CD4-positive, alpha-beta T cell (primary cell): ENCODE measurements at regions not wholly inside any gene's neighbourhood (a gene's known extent, or its start where the extent isn't known, plus 50 kb on each side); places are given as distances from the start of the nearest gene placed in this dataset.

Experiments used
- ATAC-seq: fragments of 200-7000 bp; cut with Tn5 transposase; one replicate; pipeline ENCODE4 v1.10.0; 2022; ENCODE audit warnings: mild to moderate bottlenecking; ENCODE audit not compliant: poor library complexity
- CTCF ChIA-PET: fragments of 350-600 bp; sonication (Branson Sonifier 250); formaldehyde crosslinking; loops from one replicate; lab custom pipeline; 2021; ENCODE audit warnings: antibody characterized with exemption, inconsistent platforms; lab: Charles Lee
- POLR2A ChIA-PET: fragments of 350-600 bp; sonication (Branson Sonifier 250); formaldehyde crosslinking; loops from one replicate; lab custom pipeline; 2021; ENCODE audit warnings: antibody characterized with exemption, inconsistent platforms; lab: Charles Lee
- DNase-seq, 14 experiments: peaks; one replicate each; pipeline ENCODE4 v3.0.0-alpha.2; 2013 to 2020; ENCODE audit warnings: mixed read lengths in 2 of 14
- H3K27ac ChIP-seq, 2 donors: one replicate each; pipeline versions ENCODE4 v1.5.1 to v1.7.0; 2013; ENCODE audit warnings: low read length in 2 of 2, low read depth in 1 of 2, mild to moderate bottlenecking in 1 of 2
- H3K27me3 ChIP-seq, 2 experiments: 1 replicate in 1 of 2; 2 replicates in 1 of 2; pipeline versions ENCODE4 v1.6.1 to v1.7.0; 2013; ENCODE audit warnings: low read length in 2 of 2, control low read depth in 1 of 2, mild to moderate bottlenecking in 1 of 2, moderate library complexity in 1 of 2; ENCODE audit not compliant: insufficient read depth in 2 of 2, control insufficient read depth in 1 of 2
- H3K36me3 ChIP-seq: one replicate; pipeline ENCODE4 v1.6.1; 2013; ENCODE audit warnings: low read length, control low read depth; ENCODE audit not compliant: insufficient read depth
- H3K4me1 ChIP-seq: one replicate; pipeline ENCODE4 v1.6.1; 2013; ENCODE audit warnings: low read length, control low read depth; ENCODE audit not compliant: insufficient read depth
- H3K4me3 ChIP-seq: one replicate; pipeline ENCODE4 v1.5.1; 2013; ENCODE audit warnings: mild to moderate bottlenecking, low read length, moderate library complexity
- H3K9me3 ChIP-seq, 2 experiments: 1 replicate in 1 of 2; 2 replicates in 1 of 2; pipeline versions ENCODE4 v1.6.1 to v1.7.0; 2013; ENCODE audit warnings: low read length in 2 of 2, mild to moderate bottlenecking in 2 of 2, control low read depth in 1 of 2, moderate library complexity in 1 of 2; ENCODE audit not compliant: control insufficient read depth in 1 of 2, insufficient read depth in 1 of 2
- H3K27ac Mint-ChIP-seq: one replicate; pipeline ENCODE4 v1.8.0; 2020; ENCODE audit warnings: mixed read lengths
- H3K27me3 Mint-ChIP-seq: one replicate; pipeline ENCODE4 v1.8.0; 2021; ENCODE audit warnings: mixed read lengths
- H3K36me3 Mint-ChIP-seq: one replicate; pipeline ENCODE4 v1.8.0; 2021; ENCODE audit warnings: low read depth, mixed read lengths
- H3K4me1 Mint-ChIP-seq: one replicate; pipeline ENCODE4 v1.8.0; 2021; ENCODE audit warnings: low read depth, mixed read lengths
- H3K4me3 Mint-ChIP-seq: one replicate; pipeline ENCODE4 v1.8.0; 2020; ENCODE audit warnings: mild to moderate bottlenecking, mixed read lengths
- H3K9me3 Mint-ChIP-seq: one replicate; pipeline ENCODE4 v1.8.0; 2020; ENCODE audit warnings: mixed read lengths
- intact Hi-C, 2 experiments: fragments of 100-400 bp; cut with DNase I in 1 of 2; cut with micrococcal nuclease in 1 of 2; formaldehyde crosslinking; loops; one replicate each; pipeline versions ENCODE4 v1.15.1 to v1.9.0; 2023 to 2025; cut with DNase I, micrococcal nuclease
- TF ChIP-seq, protein P1 (sequence below): fragments of 200-600 bp; IDR thresholded peaks from one replicate; pipeline ENCODE4 v1.8.0; 2022; ENCODE audit warnings: antibody characterized with exemption, mild to moderate bottlenecking

DNA sequence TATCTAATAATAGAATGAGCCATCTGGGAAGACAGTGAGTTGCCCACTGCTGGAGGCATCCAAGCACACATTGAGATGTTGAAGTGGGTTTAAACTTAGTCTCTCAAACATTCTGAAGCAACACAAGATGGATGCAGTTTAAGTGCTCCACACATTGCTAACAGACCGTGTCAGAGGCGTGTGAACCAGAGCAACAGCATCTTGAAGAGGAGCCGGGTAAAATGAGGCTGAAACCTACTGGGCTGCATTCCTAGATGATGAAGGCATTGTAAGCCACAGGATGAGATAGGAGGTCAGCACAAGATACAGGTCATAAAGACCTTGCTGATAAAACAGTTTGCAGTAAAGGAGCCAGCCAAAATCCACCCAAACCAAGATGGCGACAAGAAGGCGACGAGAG is 73.5 kb upstream of the TMEM215 start:
- CTCF ChIA-PET = no interaction called here
- H3K4me1 Mint-ChIP-seq = no peaks in the 10 kb centered on the region
- Histone ChIP-seq H3K27me3 (no peaks in the 10 kb centered on the region), H3K27ac (no peak overlapping the region), H3K4me3 (no peak overlapping the region), H3K36me3 (no peaks in the 10 kb centered on the region), H3K4me1 (no peaks in the 10 kb centered on the region), H3K9me3 (no peaks in the 10 kb centered on the region)
- intact Hi-C loops = no loop called here
- H3K27me3 Mint-ChIP-seq = peaks cover 13% of the 10 kb centered on the region
- DNase-seq (no peak), ATAC-seq (no peak)
- TF ChIP-seq, protein P1, sequence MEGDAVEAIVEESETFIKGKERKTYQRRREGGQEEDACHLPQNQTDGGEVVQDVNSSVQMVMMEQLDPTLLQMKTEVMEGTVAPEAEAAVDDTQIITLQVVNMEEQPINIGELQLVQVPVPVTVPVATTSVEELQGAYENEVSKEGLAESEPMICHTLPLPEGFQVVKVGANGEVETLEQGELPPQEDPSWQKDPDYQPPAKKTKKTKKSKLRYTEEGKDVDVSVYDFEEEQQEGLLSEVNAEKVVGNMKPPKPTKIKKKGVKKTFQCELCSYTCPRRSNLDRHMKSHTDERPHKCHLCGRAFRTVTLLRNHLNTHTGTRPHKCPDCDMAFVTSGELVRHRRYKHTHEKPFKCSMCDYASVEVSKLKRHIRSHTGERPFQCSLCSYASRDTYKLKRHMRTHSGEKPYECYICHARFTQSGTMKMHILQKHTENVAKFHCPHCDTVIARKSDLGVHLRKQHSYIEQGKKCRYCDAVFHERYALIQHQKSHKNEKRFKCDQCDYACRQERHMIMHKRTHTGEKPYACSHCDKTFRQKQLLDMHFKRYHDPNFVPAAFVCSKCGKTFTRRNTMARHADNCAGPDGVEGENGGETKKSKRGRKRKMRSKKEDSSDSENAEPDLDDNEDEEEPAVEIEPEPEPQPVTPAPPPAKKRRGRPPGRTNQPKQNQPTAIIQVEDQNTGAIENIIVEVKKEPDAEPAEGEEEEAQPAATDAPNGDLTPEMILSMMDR = no peak
- POLR2A ChIA-PET = no interaction called here
- H3K4me3 Mint-ChIP-seq = no peak overlapping the region
- H3K36me3 Mint-ChIP-seq = no peaks in the 10 kb centered on the region
- peaks cover 4% of the 10 kb centered on the region for H3K9me3 Mint-ChIP-seq
- no peak overlapping the region for H3K27ac Mint-ChIP-seq

DNA sequence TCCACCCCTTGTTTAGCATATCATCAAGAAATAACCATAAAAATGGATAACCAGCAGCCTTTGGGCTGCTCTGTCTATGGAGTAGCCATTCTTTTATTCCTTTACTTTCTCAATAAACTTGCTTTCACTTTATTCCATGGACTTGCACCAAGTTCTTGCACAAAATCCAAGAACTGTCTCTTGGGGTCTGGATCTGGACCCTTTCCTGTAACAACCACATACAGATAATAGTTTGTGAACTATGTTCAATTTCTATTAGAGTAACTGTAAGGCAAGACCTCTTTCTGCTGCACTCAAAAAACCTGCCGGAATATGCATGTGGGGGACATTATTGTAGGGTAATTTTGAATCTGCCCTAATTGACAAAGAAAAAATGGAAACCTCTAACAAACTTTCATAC is 66.9 kb upstream of the TMEM215 start:
- H3K27me3 ChIP-seq = no peaks in the 10 kb centered on the region
- DNase-seq = no peak
- Mint-ChIP-seq H3K27ac (no peak overlapping the region), H3K4me3 (no peak overlapping the region), H3K9me3 (no peaks in the 10 kb centered on the region), H3K36me3 (no peaks in the 10 kb centered on the region), H3K4me1 (no peaks in the 10 kb centered on the region), H3K27me3 (no peaks in the 10 kb centered on the region)
- ChIA-PET POLR2A (no interaction called here), CTCF (no interaction called here)
- intact Hi-C loops = no loop called here
- H3K9me3 ChIP-seq = no peaks in the 10 kb centered on the region
- ATAC-seq = no peak
- no peak overlapping the region for H3K27ac ChIP-seq
- no peak overlapping the region for H3K4me3 ChIP-seq
- no peaks in the 10 kb centered on the region for H3K4me1 ChIP-seq
- TF ChIP-seq, protein P1 = no peak
- H3K36me3 ChIP-seq = no peaks in the 10 kb centered on the region

DNA sequence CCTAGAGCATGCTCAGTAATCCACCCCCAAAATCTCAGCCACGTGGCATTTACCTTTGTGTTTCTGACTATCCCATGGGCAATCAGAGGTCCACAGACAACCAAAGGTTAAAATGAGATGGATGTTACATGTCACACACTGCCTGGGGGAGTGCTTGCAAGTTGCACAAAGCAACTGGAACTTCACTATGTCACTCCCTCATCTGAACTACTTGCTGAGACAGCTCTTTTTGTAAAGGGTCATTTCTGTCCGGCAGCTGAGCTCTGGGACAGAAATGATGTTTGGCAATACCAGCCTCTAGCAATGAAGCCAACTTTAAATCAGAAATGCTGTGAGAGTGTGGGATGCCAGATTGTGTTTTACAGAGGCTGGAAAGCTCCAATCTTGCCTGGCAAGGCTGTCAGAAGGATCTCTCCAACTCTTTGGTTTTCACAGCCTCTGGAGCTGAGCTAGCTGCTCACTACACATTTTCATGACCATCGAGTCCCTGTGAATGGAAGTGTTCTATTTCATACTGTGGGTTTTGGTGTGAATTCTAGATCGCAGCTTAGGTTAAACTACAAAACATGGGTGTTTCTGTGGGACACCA is 66.3 kb upstream of the TMEM215 start:
- no peaks in the 10 kb centered on the region for H3K9me3 ChIP-seq
- no peaks in the 10 kb centered on the region for H3K4me1 Mint-ChIP-seq

More for the DNA sequence above, 66.3 kb upstream of the TMEM215 start:
- Mint-ChIP-seq H3K27me3 (no peaks in the 10 kb centered on the region), H3K27ac (no peak overlapping the region), H3K36me3 (no peaks in the 10 kb centered on the region), H3K9me3 (no peaks in the 10 kb centered on the region), H3K4me3 (no peak overlapping the region)
- intact Hi-C loops = no loop called here
- H3K4me1 ChIP-seq = no peaks in the 10 kb centered on the region
- CTCF ChIA-PET = no interaction called here
- no peaks in the 10 kb centered on the region for H3K27me3 ChIP-seq
- TF ChIP-seq, protein P1 = no peak
- no peak for DNase-seq
- POLR2A ChIA-PET = no interaction called here
- no peaks in the 10 kb centered on the region for H3K36me3 ChIP-seq
- ATAC-seq = no peak
- no peak overlapping the region for H3K4me3 ChIP-seq
- no peak overlapping the region for H3K27ac ChIP-seq
